NCI-H226 (cell line): ENCODE measurements at regions not wholly inside any gene's neighbourhood (a gene's known extent, or its start where the extent isn't known, plus 50 kb on each side); places are given as distances from the start of the nearest gene placed in this dataset.

Source experiments
- DNase-seq: peaks from one replicate; pipeline ENCODE4 v3.0.0-alpha.2; 2015

DNA sequence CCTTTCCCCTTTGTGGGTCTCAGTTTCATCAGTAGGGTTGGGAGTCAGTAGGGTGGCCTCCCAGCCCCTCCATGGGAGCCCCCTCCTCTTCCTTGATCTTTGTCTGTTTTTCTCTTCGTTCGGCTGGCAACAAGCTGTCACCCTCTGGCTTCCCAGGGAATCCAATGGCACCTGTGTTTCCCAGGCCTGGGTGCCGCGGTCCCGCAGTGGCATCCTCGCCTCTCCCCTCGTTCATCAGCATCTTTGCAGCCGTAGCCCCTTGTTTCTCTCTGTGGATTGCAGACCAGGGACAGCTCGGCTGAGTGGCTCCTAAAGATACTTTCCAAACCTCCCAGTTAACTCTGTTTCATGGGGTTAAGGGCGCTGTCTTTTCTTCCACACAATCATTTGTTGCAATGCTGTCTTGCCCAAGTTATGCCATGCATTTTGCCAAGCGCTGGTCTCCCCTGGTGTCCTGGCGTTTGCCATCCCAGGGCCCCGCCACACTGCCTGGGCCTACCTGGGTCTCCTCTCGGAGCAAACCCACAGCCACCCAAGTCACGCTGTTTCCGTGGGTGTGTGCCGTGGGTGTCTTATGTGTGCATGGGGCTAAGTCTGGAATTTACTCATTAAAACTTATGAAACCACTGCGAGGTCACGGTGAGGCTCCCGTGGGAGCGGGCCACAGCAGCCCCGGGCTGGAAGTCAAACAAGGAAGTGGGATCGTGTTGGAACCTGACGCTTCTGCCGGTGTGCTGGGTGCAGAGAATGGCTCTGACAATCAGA lies 189.4 kb upstream of the SHH start:
- DNase-seq, result no peak

DNA sequence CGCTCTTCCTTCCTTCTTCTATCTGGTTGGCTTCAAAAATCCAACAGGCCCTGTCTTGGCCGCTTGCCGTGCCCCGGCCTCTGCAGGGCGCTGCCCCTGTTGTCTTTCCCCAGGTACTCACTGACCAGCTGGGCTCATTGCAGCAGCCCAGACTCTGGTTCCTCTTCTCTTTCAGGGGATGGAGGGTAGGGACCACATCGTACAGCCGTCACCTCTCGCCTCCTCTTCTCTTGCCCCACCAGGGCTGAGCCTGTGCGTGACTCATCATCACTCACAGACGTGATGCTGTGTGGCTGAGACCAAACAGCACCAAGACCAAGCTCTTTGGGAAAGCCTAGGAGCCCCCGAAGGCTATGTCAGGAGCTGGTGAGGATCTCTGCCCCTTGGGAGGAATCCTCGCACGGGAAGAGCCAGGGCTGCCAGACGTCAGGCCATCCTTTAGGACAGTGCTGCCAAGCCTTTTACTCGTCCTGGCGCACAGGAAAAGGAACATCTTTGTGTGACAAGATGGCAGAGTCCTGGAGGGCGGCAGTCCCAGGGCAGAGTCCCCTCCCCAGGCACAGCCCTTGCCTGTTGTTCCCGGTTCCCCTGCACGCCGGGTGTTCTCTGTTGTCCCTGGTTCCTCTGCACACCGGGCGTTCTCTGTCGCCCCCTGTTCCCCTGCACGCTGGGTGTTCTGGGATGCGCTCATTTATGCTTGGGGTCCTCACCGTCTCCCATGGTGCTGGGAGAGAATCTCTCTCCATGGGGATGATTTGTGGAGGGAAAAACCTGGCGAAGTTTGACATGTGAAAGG lies 188.5 kb upstream of the SHH start:
- DNase-seq, result no peak

DNA sequence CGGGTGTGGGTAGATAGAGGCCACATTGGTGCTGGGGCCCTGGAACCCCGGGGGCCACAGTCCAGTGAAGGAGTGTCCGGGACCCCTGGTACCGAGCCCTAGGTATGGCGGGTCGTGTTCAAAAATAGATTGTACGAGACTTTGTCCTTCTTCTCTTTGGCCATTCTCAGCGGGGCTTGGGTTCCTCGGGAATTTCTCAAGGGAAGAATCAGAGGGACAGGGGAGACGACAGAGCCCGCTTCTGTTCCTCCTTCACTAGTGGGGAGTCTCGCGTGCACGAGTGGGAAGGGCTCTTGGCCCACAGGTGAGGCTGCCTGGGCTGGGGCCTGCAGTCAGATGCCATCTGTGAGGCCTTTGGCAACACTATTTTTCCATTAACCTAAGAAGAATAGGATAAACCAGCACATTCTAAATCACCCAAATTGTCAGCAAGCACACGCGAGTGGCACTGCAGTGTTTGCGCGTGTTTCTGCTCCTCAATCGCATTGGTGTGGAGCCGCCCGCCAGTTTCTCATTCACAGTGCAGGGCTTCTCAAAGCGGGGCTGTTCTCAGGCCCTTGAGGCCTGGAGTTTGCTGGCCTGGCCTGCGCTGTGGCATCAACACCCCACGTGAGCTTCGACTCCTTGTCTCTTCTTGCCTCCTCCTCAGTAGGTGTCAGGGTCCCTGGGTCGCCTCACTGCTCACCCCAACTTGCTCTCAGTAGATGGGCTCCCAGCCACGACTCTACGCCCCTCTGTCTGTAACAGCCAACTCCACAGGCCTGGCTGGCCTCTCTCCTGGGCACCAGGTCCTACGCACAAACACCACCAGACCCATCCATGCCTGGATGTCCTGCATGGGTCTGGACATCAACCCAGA lies 187.6 kb upstream of the SHH start:
- no peak for DNase-seq

DNA sequence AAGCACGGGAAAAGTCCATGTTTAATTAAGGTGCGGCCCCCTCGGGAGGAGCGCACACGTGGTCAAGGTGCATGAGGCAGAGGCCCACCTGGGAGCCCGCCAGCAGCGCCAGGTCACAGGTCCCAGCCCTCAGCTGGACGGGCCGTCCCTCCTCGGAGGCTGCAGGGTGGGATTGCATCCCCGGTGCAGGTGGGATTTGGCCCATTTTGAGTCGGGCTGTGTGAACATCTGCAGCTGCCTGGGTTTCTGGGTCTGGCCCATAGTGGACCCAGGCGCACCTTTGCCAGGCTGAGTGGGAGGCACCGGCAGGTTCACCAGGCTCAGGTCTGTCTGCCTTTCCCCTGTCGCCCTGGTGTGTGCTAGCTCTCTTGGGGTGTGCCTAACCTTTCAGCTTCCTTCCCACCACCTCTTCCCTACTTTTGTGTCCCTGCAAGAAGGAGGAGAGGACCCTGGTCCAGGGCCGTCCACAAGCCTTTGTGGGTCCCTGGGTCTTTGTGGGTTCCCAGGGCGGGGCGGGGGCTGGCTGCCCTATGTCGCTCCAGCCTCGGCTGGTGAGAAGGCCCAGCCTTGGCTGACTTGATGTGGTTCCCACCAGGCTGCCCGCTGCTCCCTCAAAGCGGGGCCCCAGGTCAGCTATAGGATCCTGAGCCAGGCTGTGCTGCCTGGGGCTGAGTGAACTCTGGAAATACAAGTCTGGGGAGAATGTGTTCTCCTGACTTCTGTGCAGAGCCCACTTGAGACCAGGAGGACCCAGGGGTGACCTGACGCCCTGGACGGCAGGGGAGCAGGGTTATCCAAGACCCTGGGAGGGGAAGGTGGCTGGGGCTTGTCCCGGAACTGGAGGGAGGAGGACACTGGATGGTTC lies 186.7 kb upstream of the SHH start:
- DNase-seq, result no peak

DNA sequence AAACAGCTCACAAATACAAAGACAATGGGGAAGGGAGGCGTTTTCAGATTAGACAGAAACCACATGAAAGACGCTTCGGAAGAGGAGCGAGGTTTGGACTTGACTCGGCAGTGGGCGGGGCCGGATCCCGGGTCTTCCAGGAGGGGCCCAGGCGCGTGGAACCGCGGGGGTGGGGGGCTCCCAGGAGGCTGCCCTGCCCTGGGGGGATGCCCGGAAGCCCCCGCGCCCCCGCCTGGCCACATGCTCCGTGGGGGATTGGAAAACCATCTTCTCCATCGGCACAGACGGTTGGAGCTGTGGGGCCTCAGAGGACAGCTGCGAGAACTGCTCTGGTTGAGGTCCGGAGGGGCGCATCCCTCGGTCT lies 186.0 kb upstream of the SHH start:
- no peak for DNase-seq

DNA sequence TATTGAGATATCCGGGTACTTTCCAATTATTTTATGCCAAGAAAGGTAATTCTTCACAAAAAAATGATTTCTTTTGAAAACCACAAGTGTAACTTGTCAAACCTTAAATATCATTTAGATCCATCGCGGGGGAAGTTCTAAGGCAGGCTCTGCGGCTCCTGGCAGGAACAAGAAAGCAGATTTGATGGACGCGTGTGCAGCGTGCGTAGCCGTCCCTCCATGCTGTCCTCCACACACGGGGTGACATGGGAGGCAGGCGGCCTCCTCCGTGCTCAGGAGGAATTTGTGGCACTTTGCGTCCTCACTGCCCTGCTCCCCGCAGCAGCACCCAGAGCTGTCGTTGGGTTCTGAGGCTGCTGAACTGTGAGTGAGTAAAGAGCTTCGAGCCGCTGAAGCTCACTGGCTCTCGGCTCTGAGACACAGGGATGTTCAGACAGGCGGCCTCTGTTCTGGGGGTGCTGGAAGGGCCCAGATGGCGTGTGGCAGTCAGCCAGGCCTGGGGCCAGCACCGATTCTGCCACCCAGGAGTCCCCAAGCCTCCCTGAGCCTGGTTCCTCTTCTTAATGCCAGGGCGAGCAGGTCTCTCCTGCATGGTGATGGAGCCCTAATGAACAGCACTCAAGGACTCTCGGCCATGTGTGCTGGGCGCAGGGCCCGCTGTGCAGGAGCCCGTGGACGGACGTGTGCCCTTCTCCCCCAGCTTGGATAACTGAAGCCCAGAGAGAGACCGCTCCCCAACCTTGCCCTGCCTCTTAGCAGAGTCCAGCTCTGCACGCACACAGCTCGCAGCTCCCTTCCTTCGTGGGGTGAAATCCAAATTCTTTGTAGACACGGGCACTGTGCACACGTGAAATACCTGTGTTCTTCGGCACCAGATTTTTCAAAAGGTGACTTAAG lies 185.4 kb upstream of the SHH start:
- DNase-seq, result no peak

DNA sequence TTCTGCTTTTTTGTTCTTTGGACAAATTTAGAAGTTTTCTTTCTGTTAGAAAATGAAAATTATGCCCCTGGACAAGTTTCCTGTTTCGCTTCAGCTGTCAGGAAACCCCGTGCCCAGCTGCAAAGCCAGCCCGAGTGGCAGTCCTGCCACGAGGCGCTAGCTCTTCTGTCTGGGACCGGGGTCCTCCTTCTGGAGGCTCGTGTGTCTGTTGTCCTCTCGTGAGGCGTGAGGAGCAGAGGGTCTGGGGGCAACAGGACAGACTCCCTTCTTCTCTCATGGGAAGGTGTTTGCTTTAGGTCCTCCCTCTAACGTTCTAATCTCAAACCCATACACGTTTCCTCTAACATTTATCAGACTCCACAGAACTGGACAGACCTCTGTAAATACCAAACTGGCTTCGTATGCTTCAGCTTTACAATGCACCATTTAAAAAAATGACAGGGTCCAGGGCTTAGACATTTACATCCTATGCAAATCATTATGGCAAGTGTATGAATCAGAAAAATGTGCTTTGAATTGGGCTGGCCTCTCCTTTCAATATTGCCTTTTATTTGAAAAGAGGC lies 184.5 kb upstream of the SHH start:
- DNase-seq, result no peak

DNA sequence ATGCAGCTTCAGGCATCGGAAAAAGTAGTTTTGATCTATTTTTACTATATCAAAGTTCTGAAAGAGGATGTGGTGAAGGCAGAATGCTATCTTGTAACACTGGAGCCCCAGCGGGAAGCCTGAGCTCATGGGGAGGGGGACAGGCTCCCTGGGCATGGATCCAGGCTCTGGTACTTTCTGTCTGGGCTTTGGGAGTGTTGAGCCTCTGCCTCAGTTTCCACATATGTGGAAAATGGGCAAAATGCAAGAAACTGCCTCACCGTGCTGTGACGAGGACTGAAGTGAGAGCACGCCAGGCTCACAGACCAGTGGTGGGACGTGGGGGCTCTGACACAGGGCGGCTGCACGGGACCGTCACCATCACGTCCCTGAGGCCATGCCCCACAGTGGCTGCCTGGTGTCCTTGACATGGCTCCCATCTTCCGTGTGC lies 182.9 kb upstream of the SHH start:
- no peak for DNase-seq

DNA sequence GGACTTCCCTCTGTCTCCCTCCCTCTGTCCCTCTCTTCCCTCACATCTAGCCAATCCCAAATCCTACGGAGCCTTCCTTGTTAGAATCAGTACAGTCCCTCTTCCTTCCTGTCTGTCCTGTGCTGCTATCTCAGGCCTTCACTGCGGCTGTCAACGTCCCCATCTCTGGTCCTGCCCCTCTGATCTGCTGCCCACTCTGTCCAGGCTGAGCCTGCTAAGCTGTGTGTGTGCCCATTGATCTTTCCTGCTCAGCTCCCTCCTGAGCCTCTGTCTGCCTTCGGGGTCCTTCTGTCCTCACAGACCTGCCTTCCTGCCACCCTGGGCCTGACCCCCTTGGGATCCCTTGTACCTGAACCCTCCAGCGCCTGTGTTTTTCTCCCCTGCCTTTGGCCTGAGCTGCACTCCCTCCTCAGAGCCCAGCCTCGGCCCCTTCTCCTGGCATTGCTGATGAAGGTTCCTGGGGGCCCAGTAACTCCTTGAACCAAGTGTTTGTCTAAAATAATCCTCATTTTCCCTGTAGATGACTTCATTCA lies 182.1 kb upstream of the SHH start:
- DNase-seq, result no peak

DNA sequence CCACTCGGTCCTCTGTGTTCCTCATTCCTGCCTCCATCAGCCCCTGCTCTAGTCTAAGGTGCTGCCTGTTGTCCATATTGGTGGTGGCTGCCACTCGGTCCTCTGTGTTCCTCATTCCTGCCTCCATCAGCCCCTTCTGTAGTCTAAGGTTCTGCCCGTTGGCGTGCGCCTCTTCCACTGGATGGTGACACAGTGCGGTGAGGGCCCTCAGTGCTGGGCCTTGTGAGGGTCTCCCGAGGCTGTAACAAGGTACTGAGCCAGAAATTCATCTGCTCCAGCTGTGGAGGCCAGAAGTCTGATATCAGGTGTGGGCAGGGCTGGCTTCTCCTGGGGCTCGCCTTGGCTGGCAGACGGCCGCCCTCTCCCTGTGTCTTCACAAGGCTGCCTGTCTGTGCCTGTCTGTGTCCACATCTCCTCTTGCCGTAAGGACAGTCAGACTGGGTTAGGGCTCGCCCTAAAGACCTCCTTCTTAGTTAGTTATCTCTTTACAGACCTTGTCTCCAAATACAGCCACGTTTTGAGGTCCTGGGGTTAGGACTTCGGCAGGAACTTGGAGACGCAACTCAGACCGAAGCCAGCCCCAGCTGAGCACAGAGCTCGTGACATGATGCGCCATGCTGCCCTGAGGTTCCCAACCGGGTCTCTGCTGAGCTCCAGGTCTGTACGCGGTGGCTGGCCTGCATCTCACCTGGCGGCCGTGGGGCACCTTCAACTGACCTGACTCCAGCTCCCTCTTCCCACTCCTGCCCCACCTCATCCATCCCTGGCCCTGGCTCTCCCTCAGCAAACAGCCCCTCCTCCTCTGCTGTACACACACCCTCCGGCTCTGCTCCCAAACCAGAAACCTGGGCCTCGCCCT lies 181.4 kb upstream of the SHH start:
- DNase-seq, result no peak

DNA sequence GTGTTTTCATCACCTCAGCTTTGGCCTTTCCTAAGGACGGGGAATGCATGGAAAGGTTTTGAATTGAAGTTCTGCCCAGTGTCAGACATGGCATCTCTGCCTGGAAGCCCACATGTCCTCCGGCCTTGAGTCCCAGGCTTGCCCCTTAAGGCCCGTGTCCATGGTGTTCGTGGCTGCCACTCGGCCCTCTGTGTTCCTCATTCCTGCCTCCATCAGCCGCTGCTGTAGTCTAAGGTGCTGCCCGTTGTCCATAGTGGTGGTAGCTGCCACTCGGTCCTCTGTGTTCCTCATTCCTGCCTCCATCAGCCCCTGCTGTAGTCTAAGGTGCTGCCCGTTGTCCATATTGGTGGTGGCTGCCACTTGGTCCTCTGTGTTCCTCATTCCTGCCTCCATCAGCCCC lies 180.7 kb upstream of the SHH start:
- DNase-seq, result no peak

DNA sequence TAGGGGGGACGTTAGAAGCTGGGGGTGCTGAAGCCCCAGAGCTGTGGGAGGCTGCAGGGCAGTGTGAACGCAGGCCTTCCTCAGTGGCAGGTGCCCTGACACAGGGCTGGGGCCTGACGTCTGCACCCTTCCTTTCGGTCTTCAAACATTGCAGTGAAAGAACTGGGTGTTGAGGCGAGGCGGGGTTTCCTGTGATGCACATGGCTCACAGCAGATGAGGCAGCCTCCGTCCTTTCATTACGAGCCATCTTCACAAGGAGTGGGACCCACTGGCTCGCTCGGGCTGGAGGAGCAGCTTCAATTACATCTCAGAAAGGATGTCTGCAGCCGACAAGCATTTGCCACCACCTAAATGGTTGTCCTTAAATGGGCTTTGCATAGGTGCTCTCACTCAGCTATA lies 180.3 kb upstream of the SHH start:
- no peak for DNase-seq

DNA sequence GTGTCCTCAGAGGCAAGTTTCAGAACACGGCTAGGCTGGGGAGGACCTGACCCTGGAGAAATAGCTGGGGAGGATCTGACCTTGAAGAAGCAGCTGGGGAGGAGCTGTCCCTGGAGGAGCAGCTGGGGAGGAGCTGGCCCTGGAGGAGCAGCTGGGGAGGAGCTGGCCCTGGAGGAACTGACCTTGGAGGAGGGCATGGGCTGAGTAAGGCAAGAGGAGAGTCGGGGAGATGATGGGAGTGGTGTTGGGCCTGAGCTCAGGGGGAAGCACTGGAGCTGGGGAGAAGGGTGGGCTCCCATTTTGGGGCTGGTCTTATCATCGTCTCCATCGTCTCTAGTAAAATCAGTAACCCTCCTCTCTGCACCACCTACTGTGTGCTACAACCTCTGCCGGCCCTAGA lies 179.8 kb upstream of the SHH start:
- DNase-seq, result no peak

DNA sequence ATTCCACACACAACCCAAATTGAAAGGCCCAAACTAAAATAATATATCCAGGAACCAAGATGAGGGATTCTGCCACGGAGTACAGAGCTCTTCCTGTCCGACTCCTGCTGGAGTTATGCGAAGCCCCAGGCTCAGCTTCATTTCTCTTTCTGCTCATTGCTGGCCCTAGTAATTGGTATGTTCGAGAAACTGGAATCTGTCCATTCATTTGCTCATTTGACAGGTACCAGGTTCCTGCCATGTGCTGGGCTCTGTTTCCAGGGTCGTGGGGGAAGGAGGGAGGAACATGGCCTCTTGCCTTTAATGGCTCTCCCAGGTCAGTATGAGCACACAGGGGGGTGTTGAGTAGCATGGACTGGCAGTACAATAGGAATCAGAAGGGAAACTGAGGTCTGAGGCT lies 179.2 kb upstream of the SHH start:
- no peak for DNase-seq

DNA sequence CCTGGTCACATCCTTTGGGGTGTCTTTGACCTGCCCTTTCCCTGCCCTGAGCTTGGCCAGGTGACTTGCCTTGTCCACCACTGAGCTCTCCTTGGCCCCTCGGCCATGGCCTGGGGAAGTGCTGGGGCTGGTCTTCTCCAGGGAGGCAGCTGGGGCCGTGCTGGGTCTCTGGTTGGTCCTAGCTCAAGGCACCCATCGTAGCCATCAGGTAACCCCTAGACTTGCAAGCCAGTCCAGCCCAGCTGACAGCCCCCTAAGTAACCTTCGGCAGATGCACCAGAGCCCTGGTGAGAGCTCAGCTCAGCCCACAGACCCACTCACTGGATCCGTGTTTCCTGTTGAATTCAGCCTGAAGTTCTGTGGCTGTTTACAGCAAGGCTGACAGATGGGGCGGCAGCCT lies 176.2 kb upstream of the SHH start:
- no peak for DNase-seq

DNA sequence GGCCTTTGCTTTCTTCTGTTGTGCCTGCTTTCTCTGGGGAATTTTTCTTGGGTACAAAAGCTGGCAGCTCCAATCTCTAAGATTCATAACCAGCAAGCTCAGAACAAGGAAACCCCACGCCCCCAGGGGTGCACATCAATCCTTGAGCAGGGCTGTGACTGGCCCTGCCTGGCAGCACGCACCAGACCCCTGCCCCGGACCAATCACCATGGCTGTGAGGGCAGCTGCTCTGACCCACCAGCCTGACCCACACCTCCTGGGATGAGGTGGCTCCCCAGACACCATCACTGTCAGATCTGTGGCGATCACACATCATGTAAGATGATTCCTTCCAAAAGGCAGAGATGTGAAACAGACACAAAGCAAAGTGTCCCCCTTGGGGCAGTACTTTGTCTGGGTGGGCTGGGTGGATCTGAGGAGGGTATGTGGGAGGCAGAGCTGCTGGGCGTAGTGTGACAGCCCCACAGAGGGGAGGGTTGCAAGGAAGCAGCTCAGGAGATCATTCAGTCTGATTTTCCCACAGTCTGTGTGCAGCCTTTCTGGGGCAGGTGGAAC lies 175.5 kb upstream of the SHH start:
- DNase-seq, result no peak

DNA sequence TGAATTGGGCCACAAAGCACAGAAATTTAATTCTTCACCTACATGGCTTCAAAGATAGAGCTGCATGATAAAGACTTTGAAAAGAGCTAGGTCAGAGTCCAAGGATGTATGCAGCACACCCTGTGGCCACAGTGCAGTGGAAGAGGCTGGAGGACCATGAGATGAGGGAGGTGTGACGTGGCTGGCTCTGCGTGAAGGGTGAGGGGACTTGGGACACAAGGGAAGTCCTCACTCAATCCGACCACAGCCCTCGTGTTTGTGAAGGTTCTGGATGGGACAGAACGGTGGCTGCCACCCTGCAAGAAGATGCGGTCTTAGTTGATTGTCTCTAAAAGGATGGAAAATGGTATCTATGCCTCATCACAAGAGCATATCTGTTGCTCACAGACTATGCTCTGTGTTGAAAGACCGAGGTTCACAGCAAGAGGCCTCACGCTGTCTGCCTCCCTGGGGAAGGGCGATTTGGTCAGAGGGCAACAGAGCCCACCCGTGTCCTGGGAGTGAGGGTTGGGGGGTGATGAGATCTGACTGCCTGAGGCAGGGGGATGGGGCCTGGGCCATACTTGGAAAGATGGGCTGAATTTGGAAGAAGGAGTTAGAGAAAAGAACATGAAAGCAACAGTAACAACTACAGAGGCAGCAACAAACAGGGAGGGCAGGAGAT lies 174.4 kb upstream of the SHH start:
- DNase-seq, result no peak

DNA sequence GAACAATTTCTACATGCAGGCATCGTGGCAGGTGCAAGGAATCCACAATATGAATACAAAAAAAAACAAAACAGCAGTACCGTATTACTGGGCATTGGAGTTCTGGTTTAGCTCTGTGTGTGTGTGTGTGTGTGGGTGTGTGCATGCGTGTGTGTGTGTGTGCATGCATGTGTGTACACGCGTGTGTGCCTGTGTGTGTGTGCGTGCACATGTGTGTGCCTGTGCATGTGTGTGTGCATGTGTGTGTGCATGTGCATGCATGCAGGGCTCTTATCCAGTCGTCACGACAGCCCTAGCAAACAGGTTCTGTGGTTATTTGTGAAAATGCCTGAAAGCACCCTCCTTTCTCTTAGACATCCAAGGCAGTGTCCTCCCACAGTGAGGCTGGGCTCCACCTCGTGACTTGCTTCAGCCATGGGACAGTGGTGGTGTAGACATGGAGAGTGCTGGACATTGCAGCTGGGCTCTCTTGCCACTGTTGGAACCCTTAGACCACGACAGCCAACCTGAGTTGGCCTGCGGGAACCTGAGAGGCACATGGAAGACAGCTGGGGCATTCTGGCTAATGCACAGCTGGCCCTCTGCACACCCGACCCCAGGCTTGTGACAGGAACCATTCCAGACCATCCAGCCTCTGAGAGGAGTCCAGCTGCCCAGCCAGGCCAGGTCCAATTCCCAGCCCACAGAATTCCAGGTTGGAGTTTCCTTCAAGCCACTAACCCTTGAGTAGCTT lies 173.4 kb upstream of the SHH start:
- no peak for DNase-seq
